ENCODE measurements at regions not wholly inside any gene's neighbourhood (a gene's known extent, or its start where the extent isn't known, plus 50 kb on each side); places are given as distances from the start of the nearest gene placed in this dataset.
"Not testable (repeated sequence)": the region's sequence is repeated elsewhere in the genome, so short reads cannot be mapped to it uniquely, and the experiment has no call there.

DNA sequence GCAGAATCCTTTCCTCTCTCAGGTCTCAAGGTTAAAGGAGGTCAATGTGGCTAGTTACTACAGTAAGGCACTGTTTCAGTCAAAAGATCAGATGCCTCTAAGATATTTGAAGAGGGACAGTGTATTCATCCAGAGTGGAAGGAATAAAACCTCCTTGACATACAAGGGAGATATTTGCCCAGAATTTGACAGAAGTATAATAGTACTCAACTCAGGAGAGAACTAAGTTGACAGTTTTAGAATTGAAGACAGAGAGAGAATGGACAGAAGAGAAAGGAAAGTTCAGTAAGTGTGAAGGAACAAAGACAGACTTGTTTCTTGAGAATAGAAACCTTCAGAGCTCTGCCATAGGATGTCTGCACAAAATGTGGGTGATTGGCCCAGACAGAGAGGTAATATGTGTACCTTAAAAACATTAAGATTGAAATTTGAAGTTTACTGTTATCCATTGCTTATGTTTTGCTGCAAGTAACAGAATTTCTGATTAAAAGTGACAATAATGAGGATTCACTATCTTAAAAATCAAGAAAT, 507.1 kb downstream of the IGSF11 start:
- no peak for DNase-seq (ENCODE audit: low read depth in 2 of 3, low spot score in 1 of 3)

GRCh38 chr3:118529554-118529953, 505.1 kb downstream of the IGSF11 start:
- no peak for DNase-seq (ENCODE audit: low read depth in 2 of 3, low spot score in 1 of 3)

- DNase-seq (ENCODE audit: low read depth in 2 of 3, low spot score in 1 of 3), result no peak
These were observed 504.2 kb downstream of the IGSF11 start for GRCh38 chr3:118530350-118530922.

DNA sequence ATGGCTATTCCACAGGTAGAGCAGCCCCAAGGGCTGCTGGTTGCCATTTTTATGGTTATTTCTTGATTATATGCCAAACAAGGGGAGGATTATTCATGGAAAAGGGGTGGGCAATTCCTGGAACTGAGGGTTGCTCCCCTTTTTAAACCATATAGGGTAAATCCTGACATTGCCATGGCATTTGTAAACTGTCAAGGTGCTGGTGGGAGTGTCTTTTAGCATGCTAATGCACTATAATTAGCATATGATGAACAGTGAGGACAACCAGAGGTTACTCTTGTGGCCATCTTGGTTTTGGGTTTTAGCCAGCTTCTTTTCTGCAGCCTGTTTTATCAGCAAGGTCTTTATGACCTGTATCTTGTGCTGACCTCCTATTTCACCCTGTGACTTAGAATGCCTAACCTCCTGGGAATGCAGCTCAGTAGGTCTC, 503.7 kb downstream of the IGSF11 start:
- DNase-seq (ENCODE audit: low read depth in 2 of 3, low spot score in 1 of 3), result not testable (repeated sequence)

- DNase-seq (ENCODE audit: low read depth in 2 of 3, low spot score in 1 of 3), result no peak
These were observed 502.8 kb downstream of the IGSF11 start for GRCh38 chr3:118531816-118532215.

GRCh38 chr3:118533676-118534075, 501.0 kb downstream of the IGSF11 start:
- no peak for DNase-seq (ENCODE audit: low read depth in 2 of 3, low spot score in 1 of 3)

- DNase-seq (ENCODE audit: low read depth in 2 of 3, low spot score in 1 of 3), result no peak
These were observed 500.1 kb downstream of the IGSF11 start for GRCh38 chr3:118534519-118534918.

- no peak for DNase-seq (ENCODE audit: low read depth in 2 of 3, low spot score in 1 of 3)
These were observed 497.9 kb downstream of the IGSF11 start for GRCh38 chr3:118536764-118537163.

DNA sequence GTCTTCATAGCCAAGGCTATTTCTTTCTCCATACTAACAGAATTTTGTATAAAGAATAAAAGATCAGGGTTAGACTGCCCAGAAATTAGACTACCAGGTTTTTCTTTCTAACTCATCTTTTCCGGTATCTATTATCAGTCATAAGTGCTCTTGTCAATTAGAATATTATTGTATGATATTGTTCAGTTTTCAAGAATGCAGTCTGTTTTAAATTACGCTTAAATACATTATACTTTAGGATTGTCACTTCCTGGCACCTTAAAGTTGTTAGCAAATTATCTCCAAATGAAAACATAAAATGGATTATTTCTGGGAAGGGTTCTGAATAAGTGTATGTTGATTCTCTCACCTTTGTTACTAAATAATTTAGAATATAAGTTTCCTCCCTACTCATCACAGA, 497.2 kb downstream of the IGSF11 start:
- DNase-seq (ENCODE audit: low read depth in 2 of 3, low spot score in 1 of 3), result no peak

- no peak for DNase-seq (ENCODE audit: low read depth in 2 of 3, low spot score in 1 of 3)
These were observed 496.5 kb downstream of the IGSF11 start for GRCh38 chr3:118538187-118538586.

GRCh38 chr3:118539820-118540447, 494.7 kb downstream of the IGSF11 start:
- not testable (repeated sequence) for DNase-seq (ENCODE audit: low read depth in 2 of 3, low spot score in 1 of 3)

DNA sequence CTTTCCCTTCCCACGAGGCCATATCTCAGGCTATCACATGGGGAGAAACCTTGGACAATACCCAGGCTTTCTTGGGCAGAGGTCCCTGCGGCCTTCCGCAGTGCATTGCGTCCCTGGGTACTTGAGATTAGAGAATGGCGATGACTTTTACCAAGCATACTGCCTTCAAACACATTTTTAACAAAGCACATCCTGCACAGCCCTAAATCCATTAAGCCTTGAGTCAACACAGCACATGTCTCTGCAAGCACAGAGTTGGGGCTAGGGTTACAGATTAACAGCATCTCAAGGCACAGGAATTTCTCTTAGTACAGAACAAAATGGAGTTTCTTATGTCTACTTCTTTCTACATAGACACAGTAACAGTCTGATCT, 494.2 kb downstream of the IGSF11 start:
- DNase-seq (ENCODE audit: low read depth in 2 of 3, low spot score in 1 of 3), result not testable (repeated sequence)

GRCh38 chr3:118540826-118541225, 493.8 kb downstream of the IGSF11 start:
- no peak for DNase-seq (ENCODE audit: low read depth in 2 of 3, low spot score in 1 of 3)

- DNase-seq (ENCODE audit: low read depth in 2 of 3, low spot score in 1 of 3), result no peak
These were observed 492.9 kb downstream of the IGSF11 start for GRCh38 chr3:118541796-118542195.

GRCh38 chr3:118543832-118544231, 490.8 kb downstream of the IGSF11 start:
- no peak for DNase-seq (ENCODE audit: low read depth in 2 of 3, low spot score in 1 of 3)

DNA sequence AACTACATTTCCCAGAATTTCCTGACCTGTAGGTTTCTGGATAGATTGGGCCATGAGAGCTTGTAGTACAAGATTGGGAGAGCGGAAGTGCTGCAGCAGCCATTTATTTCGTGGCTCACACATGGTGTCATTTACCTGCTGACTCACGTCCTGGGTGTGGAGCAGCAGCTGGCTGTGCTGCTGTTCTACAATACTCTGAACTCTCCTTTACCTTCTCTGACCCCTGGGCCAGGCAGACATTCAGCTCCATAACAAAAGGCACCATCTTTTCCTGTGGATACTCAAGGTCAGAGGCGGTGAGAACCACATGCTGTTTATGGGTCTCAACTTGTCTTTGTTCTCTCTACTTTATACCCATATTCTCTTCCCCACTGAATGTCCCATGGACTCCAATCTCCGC, 490.2 kb downstream of the IGSF11 start:
- DNase-seq (ENCODE audit: low read depth in 2 of 3, low spot score in 1 of 3), result no peak

- DNase-seq (ENCODE audit: low read depth in 2 of 3, low spot score in 1 of 3), result no peak
These were observed 486.2 kb downstream of the IGSF11 start for GRCh38 chr3:118548434-118548833.

DNA sequence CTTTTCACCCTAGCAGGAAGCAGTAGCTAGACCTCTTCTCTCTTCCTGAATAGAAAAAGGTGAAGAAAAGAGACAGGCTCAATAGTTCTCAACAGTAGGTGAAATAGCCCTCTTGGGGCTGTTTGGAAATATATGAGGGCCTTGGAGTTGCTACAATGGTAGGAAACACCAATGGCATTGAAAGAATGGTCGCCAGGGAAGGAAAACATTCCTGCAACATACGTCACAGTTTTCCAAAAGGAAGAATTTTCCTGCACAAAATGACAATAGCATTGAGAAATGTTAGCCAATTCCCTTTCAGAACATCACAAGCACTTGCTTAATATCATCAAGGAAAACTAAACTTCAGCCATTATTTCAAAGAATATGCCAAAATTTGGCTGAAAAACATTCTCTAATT, 484.5 kb downstream of the IGSF11 start:
- DNase-seq (ENCODE audit: low read depth in 2 of 3, low spot score in 1 of 3), result no peak

DNA sequence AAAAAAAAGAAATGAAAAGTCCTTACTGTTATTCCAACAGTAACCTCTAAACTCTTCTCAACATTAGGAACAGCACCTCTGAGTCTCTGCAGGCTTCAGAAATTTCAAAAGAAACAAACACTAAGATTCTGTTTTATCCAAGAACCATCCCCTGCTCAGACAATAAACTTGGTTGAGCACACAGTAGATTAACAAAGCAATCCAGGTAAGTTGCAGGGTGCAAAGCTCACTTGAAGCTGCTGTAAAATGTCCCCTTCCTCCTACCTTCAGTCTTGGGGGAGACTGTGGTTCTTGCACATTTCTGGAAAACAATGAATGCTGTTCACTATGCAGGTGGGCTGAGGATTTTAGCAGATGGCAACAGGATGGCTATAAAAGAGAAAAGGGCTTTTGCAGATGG, 484.1 kb downstream of the IGSF11 start:
- DNase-seq (ENCODE audit: low read depth in 2 of 3, low spot score in 1 of 3), result no peak

GRCh38 chr3:118554148-118554838, 480.4 kb downstream of the IGSF11 start:
- DNase-seq (ENCODE audit: low read depth in 2 of 3, low spot score in 1 of 3), result no peak

- no peak for DNase-seq (ENCODE audit: low read depth in 2 of 3, low spot score in 1 of 3)
These were observed 477.7 kb downstream of the IGSF11 start for GRCh38 chr3:118556983-118557382.

DNA sequence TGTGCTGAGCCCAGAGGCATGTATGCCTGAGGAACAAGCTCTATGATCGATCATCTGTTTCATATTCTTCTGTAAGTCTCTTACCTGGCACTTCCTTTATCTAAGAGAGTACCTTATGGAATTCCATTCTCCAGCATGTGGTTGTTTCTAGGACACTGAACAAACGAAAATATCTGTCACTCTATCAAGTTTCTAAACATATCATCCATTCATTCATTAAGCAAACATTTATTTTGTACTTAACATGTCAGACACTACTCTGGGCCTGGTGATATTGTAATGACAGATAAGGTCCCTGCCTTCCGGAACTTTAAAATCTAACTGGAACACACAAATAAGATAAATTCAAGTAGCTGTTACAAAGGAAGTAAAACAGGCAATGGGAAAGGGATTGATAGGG, 477.1 kb downstream of the IGSF11 start:
- DNase-seq (ENCODE audit: low read depth in 2 of 3, low spot score in 1 of 3), result no peak
